T-helper 1 cell treated with Interleukin-12 subunit alpha and Interleukin-12 subunit beta and Interleukin-4 antibody, amounts not matched to agents 30 μg/mL and 1 μg/mL, for 36 hours (primary cell): ENCODE measurements at regions not wholly inside any gene's neighbourhood (a gene's known extent, or its start where the extent isn't known, plus 50 kb on each side); places are given as distances from the start of the nearest gene placed in this dataset.
"Not testable (repeated sequence)": the region's sequence is repeated elsewhere in the genome, so short reads cannot be mapped to it uniquely, and the experiment has no call there.

Experiments
- H3K27ac Mint-ChIP-seq: one replicate; pipeline ENCODE4 v1.8.0; 2021; ENCODE audit warnings: mild to moderate bottlenecking, mixed read lengths
- H3K27me3 Mint-ChIP-seq: one replicate; pipeline ENCODE4 v1.8.0; 2021; ENCODE audit warnings: low read depth, mixed read lengths
- H3K36me3 Mint-ChIP-seq: one replicate; pipeline ENCODE4 v1.8.0; 2021; ENCODE audit warnings: low read depth, mixed read lengths
- H3K4me1 Mint-ChIP-seq: one replicate; pipeline ENCODE4 v1.8.0; 2021; ENCODE audit warnings: low read depth, mixed read lengths
- H3K4me3 Mint-ChIP-seq: one replicate; pipeline ENCODE4 v1.8.0; 2021; ENCODE audit warnings: mild to moderate bottlenecking, moderate library complexity, mixed read lengths
- H3K9me3 Mint-ChIP-seq: one replicate; pipeline ENCODE4 v1.8.0; 2021; ENCODE audit warnings: mixed read lengths

- H3K4me3 Mint-ChIP-seq: no peak overlapping the region
- H3K27me3 Mint-ChIP-seq: no peaks in the 10 kb centered on the region
- H3K27ac Mint-ChIP-seq: no peak overlapping the region
- no peaks in the 10 kb centered on the region for H3K9me3 Mint-ChIP-seq
- no peaks in the 10 kb centered on the region for H3K4me1 Mint-ChIP-seq
- no peaks in the 10 kb centered on the region for H3K36me3 Mint-ChIP-seq
These were observed 89.0 kb upstream of the DTNBP1 start for GRCh38 chr6:15751721-15752350.

GRCh38 chr6:15748341-15748740 lies 85.5 kb upstream of the DTNBP1 start:
- H3K36me3 Mint-ChIP-seq: no peaks in the 10 kb centered on the region
- no peaks in the 10 kb centered on the region for H3K9me3 Mint-ChIP-seq
- no peak overlapping the region for H3K4me3 Mint-ChIP-seq
- no peaks in the 10 kb centered on the region for H3K27me3 Mint-ChIP-seq
- no peaks in the 10 kb centered on the region for H3K4me1 Mint-ChIP-seq
- no peak overlapping the region for H3K27ac Mint-ChIP-seq

GRCh38 chr6:15747354-15747883 lies 84.6 kb upstream of the DTNBP1 start:
- no peaks in the 10 kb centered on the region for H3K9me3 Mint-ChIP-seq
- no peak overlapping the region for H3K4me3 Mint-ChIP-seq
- H3K27ac Mint-ChIP-seq: no peak overlapping the region
- no peaks in the 10 kb centered on the region for H3K36me3 Mint-ChIP-seq
- no peaks in the 10 kb centered on the region for H3K27me3 Mint-ChIP-seq
- H3K4me1 Mint-ChIP-seq: no peaks in the 10 kb centered on the region

GRCh38 chr6:15745781-15746180 lies 83.0 kb upstream of the DTNBP1 start:
- Mint-ChIP-seq H3K4me1 (no peaks in the 10 kb centered on the region), H3K4me3 (no peak overlapping the region), H3K27ac (no peak overlapping the region), H3K36me3 (no peaks in the 10 kb centered on the region), H3K9me3 (no peaks in the 10 kb centered on the region), H3K27me3 (no peaks in the 10 kb centered on the region)

- Mint-ChIP-seq H3K4me3 (no peak overlapping the region), H3K27me3 (no peaks in the 10 kb centered on the region), H3K27ac (no peak overlapping the region), H3K9me3 (no peaks in the 10 kb centered on the region), H3K4me1 (no peaks in the 10 kb centered on the region), H3K36me3 (no peaks in the 10 kb centered on the region)
These were observed 82.1 kb upstream of the DTNBP1 start for GRCh38 chr6:15744818-15745402.

GRCh38 chr6:15742013-15742412 lies 79.2 kb upstream of the DTNBP1 start:
- not testable (repeated sequence) for H3K4me3 Mint-ChIP-seq, H3K9me3 Mint-ChIP-seq, H3K4me1 Mint-ChIP-seq, H3K27me3 Mint-ChIP-seq, H3K27ac Mint-ChIP-seq, H3K36me3 Mint-ChIP-seq

GRCh38 chr6:15741405-15741804 lies 78.6 kb upstream of the DTNBP1 start:
- Mint-ChIP-seq H3K4me1 (no peaks in the 10 kb centered on the region), H3K27ac (no peak overlapping the region), H3K27me3 (no peaks in the 10 kb centered on the region), H3K36me3 (no peaks in the 10 kb centered on the region), H3K4me3 (no peak overlapping the region), H3K9me3 (peaks cover 7% of the 10 kb centered on the region)

- H3K27me3 Mint-ChIP-seq: no peaks in the 10 kb centered on the region
- H3K4me3 Mint-ChIP-seq: no peak overlapping the region
- no peak overlapping the region for H3K27ac Mint-ChIP-seq
- peaks cover 7% of the 10 kb centered on the region for H3K9me3 Mint-ChIP-seq
- H3K36me3 Mint-ChIP-seq: no peaks in the 10 kb centered on the region
- H3K4me1 Mint-ChIP-seq: peaks cover 2% of the 10 kb centered on the region
These were observed 77.0 kb upstream of the DTNBP1 start for GRCh38 chr6:15739867-15740266.

GRCh38 chr6:15739353-15739752 lies 76.5 kb upstream of the DTNBP1 start:
- H3K9me3 Mint-ChIP-seq: peaks cover 7% of the 10 kb centered on the region
- H3K4me1 Mint-ChIP-seq: peaks cover 2% of the 10 kb centered on the region
- H3K27ac Mint-ChIP-seq: no peak overlapping the region
- H3K36me3 Mint-ChIP-seq: no peaks in the 10 kb centered on the region
- no peaks in the 10 kb centered on the region for H3K27me3 Mint-ChIP-seq
- no peak overlapping the region for H3K4me3 Mint-ChIP-seq

GRCh38 chr6:15738195-15738594 lies 75.4 kb upstream of the DTNBP1 start:
- not testable (repeated sequence) for H3K27me3 Mint-ChIP-seq, H3K9me3 Mint-ChIP-seq, H3K36me3 Mint-ChIP-seq, H3K27ac Mint-ChIP-seq, H3K4me1 Mint-ChIP-seq, H3K4me3 Mint-ChIP-seq

GRCh38 chr6:15736297-15736696 lies 73.5 kb upstream of the DTNBP1 start:
- H3K27ac Mint-ChIP-seq: no peak overlapping the region
- no peak overlapping the region for H3K4me3 Mint-ChIP-seq

GRCh38 chr6:15735567-15736265 lies 72.9 kb upstream of the DTNBP1 start:
- peaks cover 7% of the 10 kb centered on the region for H3K9me3 Mint-ChIP-seq
- H3K27me3 Mint-ChIP-seq: no peaks in the 10 kb centered on the region
- H3K4me1 Mint-ChIP-seq: peaks cover 5% of the 10 kb centered on the region
- no peak overlapping the region for H3K27ac Mint-ChIP-seq
- no peak overlapping the region for H3K4me3 Mint-ChIP-seq
- no peaks in the 10 kb centered on the region for H3K36me3 Mint-ChIP-seq

More at GRCh38 chr6:15736297-15736696, 73.5 kb upstream of the DTNBP1 start:
- H3K9me3 Mint-ChIP-seq: peaks cover 7% of the 10 kb centered on the region
- peaks cover 5% of the 10 kb centered on the region for H3K4me1 Mint-ChIP-seq
- H3K36me3 Mint-ChIP-seq: no peaks in the 10 kb centered on the region
- no peaks in the 10 kb centered on the region for H3K27me3 Mint-ChIP-seq

- Mint-ChIP-seq H3K4me3 (no peak overlapping the region), H3K36me3 (no peaks in the 10 kb centered on the region), H3K4me1 (peaks cover 5% of the 10 kb centered on the region), H3K27me3 (no peaks in the 10 kb centered on the region), H3K9me3 (peaks cover 7% of the 10 kb centered on the region), H3K27ac (no peak overlapping the region)
These were observed 71.5 kb upstream of the DTNBP1 start for GRCh38 chr6:15734118-15734897.

- H3K4me1 Mint-ChIP-seq: peaks cover 5% of the 10 kb centered on the region
- H3K27ac Mint-ChIP-seq: no peak overlapping the region
- H3K9me3 Mint-ChIP-seq: no peaks in the 10 kb centered on the region
- no peaks in the 10 kb centered on the region for H3K36me3 Mint-ChIP-seq
- H3K27me3 Mint-ChIP-seq: no peaks in the 10 kb centered on the region
- H3K4me3 Mint-ChIP-seq: no peak overlapping the region
These were observed 68.1 kb upstream of the DTNBP1 start for GRCh38 chr6:15730922-15731321.
